ENCODE measurements at regions not wholly inside any gene's neighbourhood (a gene's known extent, or its start where the extent isn't known, plus 50 kb on each side); places are given as distances from the start of the nearest gene placed in this dataset.
A peak's percentile ranks its signal among the peaks of the same experiment; 100 is the strongest.
"Not testable (repeated sequence)": the region's sequence is repeated elsewhere in the genome, so short reads cannot be mapped to it uniquely, and the experiment has no call there.

DNA sequence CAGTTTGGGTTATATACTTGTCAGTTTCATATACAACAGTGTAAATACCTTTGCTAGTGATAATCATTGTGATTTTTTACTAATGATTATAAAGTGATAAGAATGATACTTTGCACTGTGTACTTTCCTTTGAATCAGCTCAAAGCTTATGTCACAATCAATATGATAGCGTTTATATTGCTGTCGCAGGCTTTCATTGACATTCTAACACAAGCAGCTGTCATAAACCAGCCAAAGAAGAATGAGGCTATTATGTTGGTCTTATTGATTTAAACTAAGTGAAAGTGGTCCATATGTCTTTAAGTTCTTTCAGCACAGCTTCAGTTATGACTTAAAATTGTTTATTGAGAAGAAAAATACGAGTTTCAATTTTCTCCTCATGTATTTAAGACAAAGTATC, 272.7 kb upstream of the RGMB start:
- no peak for DNase-seq (ENCODE audit: low read depth)

DNA sequence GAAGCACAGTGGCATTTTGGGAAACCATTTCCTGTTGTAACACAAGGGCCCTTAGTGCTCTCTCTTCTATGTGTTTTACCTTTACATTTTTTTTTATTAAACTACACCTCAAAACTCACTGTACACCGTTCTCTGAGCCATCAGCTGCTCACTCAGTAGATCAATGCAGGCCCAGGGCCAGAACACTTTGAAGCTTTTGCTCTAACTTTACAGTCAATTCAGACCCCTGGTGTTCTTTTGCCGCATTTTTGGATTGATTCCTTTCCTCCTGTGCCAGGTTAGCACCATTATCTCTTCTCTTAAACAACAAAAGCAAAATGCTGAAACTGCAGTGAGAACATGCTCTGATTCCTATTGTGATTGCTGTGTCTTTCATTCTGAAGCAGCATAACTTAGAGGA, 269.8 kb upstream of the RGMB start:
- DNase-seq (ENCODE audit: low read depth): no peak

DNA sequence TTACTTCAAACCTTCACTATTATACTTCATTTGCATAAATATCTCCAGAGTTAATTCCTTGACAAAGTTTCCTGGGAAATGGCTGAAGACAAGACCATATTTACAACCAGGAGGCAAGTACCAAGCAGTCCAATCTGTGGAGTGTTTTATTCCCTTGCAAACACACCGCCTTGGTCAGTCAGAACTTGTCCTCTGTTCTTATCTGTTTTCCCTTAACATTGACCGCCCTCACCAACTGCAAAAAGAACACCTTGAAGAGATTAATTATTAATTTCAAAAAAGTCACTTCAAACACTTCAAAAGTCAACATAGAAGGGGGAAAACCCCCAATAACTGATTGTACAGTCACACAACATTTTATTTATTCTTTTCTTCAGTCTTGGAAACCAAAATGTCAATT, 269.0 kb upstream of the RGMB start:
- DNase-seq (ENCODE audit: low read depth): no peak

DNA sequence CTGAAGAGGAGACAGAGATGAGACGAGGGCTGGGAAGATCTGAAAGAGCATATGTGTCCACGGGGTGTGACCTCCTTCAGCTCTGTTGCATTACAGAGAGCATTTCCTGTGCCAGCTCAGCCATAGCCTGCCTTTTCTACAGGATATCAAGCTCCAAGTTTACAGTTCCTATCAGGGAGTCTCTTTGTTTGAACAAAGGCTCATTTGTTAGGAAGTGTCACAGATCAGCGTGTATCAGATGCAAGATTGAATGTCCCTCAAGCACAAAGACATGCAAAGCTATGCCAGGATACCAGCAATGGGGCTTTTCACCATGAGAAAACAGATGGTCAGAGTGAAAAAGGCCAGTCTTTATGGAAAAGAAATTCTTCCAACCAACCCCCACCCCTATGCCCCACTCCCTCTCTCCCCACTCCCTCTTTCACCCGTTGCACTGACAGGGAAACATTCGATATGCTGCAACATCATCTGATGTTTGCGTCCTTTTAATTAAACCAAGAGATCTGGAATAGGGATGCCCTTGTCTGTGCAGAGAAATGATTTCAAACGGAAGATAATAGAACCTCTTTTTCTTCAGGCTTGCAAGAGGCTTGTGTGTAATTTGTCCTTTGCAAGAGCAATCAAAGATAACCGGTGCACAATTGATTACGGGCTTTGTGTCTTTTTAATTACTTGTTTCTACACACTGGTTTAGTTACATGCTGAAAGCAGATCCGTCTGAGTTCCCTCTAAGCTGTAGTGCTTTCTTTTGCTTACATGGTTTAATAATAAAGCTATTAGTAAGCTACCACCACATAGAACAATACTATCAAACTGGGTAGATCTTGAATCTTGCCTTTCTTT, 263.1 kb upstream of the RGMB start:
- no peak for DNase-seq (ENCODE audit: low read depth)

DNA sequence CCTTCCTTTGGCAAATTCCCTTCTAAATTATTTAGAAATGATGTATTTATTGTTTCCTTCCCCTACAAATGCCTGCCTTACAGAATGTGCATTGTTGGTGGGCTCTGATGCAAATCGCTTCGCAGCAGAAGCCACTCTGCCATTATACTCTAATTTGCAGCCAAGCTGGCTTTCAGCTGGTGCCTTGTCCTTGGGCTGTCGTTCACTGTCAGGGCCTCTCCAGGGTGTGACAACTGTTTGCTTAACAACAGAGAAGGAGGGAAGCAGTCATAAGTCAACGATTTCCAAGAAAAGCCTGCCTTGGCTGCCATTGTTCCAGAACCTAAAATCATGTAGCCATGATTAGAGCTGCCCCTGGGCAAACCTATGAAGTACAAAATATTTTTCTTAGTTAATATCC, 260.1 kb upstream of the RGMB start:
- DNase-seq (ENCODE audit: low read depth): no peak

DNA sequence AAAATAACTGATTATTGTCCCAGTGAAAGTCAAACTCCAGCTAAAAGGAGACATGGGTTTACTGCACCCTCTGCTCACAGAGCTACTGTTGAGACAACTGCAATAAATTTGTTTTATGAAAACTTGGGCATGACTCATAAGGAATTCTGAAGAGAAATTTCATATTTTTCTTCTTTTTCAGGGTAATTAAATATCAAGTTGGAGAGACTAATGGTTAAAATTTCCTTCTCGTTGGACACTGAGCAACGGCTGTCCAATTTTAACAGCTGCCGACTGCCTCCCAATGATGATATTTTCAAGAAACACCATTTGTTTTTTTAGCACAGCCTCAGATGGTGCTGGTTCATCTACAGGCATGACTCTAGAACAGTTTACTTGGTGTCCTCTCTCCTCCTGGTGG, 259.2 kb upstream of the RGMB start:
- no peak for DNase-seq (ENCODE audit: low read depth)

DNA sequence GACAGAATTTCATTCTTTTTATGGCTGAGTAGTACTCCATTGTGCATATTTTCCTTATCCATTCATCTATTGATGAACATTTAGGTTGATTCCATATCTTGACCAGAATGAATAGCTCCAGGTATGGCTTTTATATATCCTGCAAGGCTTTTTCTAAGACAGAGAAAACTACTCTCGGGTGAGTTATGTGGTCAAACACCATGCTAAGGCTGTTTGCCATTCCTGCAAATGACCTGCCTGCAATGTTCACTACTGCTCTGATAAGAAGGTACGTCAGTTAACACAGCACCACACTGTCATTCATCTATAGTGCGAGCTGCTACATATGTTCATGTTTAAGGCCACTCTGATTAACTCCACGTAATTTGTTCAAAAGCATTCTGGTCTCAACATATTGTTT, 256.8 kb upstream of the RGMB start:
- no peak for DNase-seq (ENCODE audit: low read depth)

DNA sequence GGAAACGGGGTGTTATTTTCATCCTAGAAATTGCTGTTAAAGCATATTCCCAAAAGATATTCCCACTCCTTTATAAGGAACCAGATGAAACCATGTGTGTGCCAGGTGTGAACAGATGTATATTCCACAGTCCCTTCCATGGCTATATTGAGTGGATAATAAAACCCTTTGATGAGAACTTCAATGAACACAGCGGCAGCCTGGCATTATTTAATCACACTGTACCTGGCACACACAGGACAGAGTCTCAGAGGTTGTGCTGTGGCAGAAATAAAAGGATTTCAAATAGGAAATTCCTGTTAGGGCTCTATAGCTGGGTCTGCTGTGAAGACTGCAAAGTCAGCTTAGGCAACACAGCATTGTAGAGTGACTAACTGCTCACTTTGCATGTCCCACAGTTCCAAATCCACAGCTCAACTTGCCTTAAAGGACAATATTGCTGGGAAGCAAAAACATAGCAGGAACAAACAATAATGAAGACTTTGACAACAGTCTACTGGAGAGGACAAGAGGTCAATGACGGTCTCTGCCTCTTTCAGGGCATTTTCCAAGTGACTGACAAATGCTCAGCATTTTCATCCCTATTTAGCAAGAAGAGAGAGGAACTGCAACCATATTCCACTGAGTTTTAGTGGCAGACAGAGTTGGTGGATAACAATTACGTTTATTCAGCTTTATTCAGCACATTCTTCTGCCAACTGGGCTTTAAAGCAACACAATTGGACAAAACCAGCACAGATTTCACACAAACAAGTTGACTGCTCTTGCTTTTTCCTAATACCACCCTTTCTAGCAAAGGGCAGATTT, 255.7 kb upstream of the RGMB start:
- no peak for DNase-seq (ENCODE audit: low read depth)

DNA sequence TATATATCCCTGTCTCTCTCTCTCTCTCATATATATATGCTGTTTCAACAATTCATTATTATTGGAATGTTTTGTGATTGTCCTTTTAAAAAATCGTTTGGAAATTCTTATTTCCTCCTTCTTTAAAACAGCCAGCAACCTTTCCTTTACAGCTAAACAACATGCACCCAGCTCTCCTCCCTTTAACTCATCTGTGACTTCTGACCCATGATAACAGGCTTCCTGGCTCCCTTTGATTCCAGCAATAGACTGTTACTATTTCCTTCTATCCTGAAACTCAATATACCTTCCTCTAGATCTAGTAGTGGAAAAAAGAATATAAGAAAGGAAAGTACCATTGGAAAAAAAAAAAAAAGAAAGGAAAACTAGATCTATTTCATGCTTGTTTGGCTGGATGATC, 254.7 kb upstream of the RGMB start:
- no peak for DNase-seq (ENCODE audit: low read depth)

DNA sequence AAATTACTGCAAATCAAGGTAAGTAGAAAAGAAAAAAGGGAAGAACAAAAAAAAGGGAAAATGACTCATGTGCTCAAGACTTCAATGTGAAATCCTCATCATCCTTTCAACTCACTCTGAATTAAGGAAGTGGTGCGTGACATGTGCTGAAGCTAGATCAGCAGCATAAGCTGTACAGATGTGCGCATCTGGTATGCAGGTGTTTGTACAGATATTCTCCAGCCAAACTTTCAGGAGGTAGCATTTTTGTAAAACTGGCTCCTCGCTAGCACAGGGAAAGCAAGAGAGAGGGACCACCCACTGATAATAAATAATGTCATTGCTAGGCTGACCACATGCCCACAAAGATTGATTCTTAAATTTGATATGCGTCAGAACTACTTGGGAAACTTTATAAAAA, 253.9 kb upstream of the RGMB start:
- DNase-seq (ENCODE audit: low read depth): no peak

DNA sequence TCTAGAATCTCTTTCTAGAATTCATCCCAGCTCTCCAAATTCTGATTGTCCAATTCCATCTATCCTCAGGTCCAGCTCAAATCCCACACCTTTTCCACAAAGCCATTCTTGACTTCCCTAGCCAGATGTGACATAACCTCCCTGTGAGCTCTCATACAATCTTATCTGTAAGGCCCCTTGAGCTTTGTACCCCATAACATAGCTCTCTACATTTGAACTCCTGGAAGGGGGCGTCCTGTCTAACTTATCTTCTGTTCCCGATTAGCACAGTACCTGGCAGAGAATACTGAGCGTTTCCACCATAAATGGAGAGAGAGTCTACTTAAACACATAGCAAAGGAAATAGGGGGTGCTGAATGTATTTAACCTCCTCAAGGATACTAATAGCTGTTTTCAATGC, 251.6 kb upstream of the RGMB start:
- no peak for DNase-seq (ENCODE audit: low read depth)

DNA sequence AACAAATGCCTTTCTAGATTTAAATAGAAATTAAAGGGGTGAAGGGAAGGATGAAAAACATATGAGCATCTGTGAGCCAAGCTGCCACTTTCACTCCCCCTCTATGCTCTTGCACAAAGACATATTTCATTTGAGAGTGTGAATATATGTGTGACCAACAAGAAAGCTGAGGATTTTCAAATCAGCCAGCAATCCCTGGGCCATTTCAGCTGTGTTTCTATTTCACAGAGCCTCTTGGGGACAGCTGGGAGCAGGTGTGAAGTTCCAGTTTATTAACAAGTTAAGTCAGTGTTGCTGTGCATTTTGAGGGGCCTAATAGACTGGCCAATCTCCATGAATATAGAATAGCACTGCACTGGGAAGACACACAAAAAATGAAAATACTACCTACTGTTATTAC, 248.7 kb upstream of the RGMB start:
- no peak for DNase-seq (ENCODE audit: low read depth)

DNA sequence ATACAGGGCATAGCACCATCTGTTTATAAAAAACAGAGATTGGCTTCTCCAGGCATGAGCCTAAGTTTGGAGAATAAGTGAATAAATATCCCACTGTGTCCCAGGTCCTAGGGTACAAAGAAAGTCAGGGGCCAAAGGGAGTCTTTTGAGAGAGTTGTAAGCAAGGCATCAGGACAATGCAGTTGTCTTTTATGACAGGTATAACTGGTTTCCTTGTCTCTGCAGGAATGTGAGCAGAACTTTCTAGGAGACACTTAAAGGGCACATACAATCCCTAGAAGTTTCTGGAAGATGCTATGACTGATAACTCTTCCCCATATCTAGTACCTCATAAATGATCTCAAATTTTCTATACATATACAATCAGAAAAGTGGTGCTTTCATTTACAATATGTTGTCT, 245.6 kb upstream of the RGMB start:
- no peak for DNase-seq (ENCODE audit: low read depth)

DNA sequence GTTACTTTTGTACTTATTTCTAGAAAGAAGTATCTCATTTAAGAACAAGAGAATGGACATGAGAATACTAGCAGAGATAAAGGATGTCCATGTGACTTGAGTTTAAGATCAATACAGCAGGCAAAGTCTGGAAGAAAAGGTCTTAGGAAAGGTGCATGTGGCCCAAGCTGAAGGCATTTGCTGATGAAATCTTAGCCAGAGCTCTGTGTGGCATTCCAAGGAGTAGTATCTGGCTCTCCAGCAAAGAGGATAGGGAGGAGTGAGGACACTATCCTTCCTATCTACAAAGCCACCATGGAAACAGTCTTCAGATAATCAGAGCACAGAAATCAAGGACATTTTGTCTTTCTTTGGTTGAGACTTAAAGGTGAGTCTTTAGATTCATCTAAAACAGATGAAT, 244.1 kb upstream of the RGMB start:
- DNase-seq (ENCODE audit: low read depth): no peak

DNA sequence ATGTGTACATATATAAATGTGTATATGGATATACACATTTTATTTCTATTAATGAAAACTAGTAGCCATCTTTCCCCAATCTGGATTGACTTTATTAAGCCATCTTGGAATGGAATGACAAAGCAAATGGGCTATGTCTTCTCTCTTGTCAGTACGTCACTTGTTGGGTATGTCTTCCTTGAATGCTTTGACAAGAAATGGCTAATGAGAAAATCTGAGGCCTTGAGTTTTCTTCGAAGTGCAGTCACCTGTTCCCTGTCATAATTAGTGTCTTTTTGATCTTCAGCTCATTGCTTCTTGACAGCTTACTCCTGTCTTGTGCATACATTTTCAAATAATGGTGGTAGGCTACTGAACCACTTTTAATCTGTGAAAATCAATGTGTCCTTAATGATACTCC, 243.2 kb upstream of the RGMB start:
- no peak for DNase-seq (ENCODE audit: low read depth)

DNA sequence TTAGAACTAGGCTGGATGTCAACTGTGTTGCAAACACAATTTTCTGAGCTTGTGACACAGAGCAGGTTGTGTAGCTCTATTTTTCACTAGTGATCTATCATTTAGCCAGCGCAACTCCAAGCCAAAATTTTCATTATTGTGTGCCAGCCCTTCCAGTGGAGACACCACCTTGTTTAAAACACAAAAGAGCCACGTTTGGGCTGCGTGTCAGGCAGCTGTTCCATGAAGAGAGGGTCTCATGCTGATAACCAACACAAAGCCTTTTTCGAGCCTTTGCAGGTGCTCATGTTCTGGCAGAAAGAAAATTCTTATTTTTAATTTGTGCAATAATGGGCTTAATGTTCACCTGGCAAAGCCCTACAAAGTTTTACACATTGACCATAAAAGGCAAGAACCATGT, 237.6 kb upstream of the RGMB start:
- no peak for DNase-seq (ENCODE audit: low read depth)

DNA sequence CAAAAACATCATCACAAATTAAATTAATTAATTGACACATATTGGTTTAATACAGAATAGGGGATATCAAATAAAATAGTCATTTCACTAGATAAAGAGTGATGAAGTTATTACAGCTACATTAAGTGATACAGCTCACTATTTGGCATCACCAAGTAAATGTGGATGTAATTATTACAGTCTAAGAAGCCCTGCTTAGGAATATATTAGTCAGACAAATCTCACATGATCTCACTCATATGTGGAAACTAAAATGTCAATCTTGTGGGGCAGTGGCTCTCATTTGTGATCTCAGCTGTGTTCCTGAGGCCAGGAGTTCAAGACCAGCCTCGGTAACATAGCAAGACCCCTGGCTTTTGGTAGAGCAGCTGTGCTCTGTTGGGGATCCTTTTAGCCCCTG, 233.4 kb upstream of the RGMB start:
- peak; percentile 44 for DNase-seq (ENCODE audit: low read depth)

DNA sequence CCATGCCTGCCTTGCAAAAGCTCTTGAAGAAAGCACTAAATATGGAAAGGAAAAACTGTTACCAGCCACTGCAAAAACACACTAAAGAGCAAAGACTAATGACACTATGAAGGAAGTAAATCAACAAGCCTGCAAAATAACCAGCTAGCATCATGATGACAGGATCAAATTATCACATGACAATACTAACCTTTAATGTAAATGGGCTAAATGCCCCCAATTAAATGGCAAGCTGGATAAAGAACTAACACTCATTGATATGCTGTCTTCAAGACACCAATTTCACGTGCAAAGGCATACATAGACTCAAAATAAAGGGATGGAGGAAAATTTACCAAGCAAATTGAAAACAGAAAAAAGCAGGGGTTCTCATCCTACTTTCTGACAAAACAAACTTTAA, 231.8 kb upstream of the RGMB start:
- DNase-seq (ENCODE audit: low read depth): no peak

DNA sequence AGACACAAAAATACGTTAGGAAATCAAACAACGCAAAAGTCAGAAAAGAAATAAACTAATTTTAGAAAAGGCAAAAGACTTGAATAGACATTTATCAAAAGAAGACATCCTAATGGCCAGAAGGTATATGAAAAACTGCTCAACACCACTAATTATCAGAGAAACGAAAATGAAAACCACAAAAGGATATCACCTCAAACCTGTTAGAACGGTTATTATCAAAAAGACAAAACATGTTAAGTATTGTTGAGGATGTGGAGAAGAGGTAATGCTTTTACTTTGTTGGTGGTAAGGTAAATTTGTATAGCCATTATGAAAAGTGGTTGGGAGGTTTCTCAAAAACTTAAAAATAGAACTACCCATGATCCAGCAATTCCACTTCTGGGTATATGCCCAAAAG, 230.0 kb upstream of the RGMB start:
- no peak for DNase-seq (ENCODE audit: low read depth)

DNA sequence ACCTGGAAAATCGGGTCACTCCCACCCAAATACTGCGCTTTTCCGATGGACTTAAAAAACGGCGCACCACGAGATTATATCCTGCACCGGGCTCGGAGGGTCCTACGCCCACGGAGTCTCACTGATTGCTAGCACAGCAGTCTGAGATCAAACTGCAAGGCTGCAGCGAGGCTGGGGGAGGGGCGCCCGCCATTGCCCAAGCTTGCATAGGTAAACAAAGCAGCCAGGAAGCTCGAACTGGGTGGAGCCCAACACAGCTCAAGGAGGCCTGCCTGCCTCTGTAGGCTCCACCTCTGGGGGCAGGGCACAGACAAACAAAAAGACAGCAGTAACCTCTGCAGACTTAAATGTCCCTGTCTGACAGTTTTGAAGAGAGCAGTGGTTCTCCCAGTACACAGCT, 226.5 kb upstream of the RGMB start:
- DNase-seq (ENCODE audit: low read depth): not testable (repeated sequence)

DNA sequence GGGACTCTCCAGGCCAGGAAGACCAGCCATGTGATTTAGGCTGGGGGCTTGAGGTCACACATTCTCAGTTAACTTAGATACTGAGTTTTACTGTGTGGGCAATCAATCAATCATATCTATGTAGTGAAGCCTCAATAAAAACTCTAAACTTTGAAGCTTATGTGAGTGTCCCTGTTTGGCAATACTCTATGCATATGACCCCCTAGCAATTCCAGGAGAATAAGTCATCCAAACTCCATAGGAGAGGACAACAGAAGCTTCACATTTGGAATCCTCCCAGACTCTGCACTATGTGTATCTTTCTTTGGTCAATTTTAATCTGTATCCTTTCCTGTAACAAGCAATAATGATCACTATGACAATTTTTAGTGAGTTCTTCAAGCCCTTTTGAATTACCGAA, 216.8 kb upstream of the RGMB start:
- no peak for DNase-seq (ENCODE audit: low read depth)

DNA sequence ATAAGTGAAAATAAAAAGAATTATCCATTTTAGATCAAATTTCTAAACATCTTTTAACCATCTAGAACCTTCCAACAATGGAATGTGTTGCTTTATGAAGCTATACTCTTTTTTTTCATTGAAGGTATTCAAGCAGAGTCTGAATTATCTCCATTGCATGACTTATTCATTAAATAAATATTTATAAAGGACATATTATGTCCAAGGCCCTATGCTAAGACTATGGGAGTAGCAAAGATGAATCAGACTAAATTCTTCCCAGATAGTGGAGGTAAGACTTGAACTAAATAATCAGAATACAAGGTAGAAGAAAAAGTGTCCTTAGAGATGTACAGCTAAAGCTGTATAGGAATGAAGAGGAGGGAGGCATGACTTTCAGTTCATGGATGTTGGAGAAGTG, 215.5 kb upstream of the RGMB start:
- DNase-seq (ENCODE audit: low read depth): no peak

DNA sequence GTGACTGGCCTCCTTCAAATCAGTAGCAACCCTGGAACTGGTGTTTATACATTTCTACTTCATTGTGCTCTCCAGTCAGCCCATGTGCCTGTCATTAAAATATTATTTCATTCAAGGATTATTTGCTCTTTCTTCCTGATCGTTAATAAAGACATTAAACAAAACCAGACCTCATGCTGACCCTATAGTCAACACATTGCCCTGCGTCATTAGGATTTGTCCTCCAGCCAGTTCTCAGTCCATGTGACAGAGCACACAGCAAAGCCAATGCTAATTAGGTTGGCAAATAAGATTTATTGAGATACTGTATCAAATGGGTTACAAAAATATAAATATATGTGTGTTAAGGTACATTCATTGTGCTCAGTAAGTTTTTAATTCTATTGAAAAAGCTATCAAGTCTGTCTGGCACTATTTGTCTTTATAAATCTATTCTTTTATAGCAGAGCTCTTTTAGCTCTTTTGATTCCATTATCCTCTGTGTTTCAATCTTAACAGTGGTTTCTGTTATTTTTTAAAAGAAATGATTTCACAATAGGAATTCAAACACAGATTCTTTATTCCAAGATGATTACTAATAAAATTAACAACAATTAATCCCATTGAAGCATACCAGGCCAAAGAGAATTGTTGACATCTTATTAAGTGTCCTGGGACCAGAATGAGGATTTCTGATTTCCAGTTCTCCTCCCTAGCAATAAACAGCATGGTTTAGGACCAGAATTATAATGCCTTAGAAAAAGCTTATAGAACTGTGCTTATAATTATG, 209.4 kb upstream of the RGMB start:
- no peak for DNase-seq (ENCODE audit: low read depth)

All from fibroblast of the conjunctiva (primary cell).